HepG2 (cell line): ENCODE measurements at regions not wholly inside any gene's neighbourhood (a gene's known extent, or its start where the extent isn't known, plus 50 kb on each side); places are given as distances from the start of the nearest gene placed in this dataset.

Experiments
- ARNT ChIP-seq: fragments of 450-650 bp; IDR thresholded peaks from 2 replicates; pipeline ENCODE4 v1.6.1; 2017
- CEBPZ ChIP-seq: IDR thresholded peaks from 2 replicates; pipeline ENCODE4 v1.6.1; 2012; ENCODE audit warnings: low read length, improper control_type of control experiment
- CREB1 ChIP-seq, 2 experiments: fragments of 450-650 bp in 1 of 2; IDR thresholded peaks; 2 replicates each; pipeline ENCODE4 v1.6.1; 2016 to 2017; ENCODE audit warnings: control low read depth in 1 of 2, mild to moderate bottlenecking in 1 of 2, missing compliant biosample characterization in 1 of 2, missing genetic modification characterization in 1 of 2
- FOXK2 ChIP-seq: fragments of 450-650 bp; IDR thresholded peaks from 2 replicates; pipeline ENCODE4 v1.6.1; 2016
- NR2C2 ChIP-seq: sonication (generic); formaldehyde crosslinking; IDR thresholded peaks from 2 replicates; pipeline ENCODE4 v1.4.0; 2020; ENCODE audit warnings: missing genetic modification reagents, mild to moderate bottlenecking, moderate library complexity, borderline replicate concordance
- TOPORS ChIP-seq: sonication (generic); formaldehyde crosslinking; IDR thresholded peaks from 2 replicates; pipeline ENCODE4 v1.8.0; 2023; ENCODE audit warnings: mild to moderate bottlenecking, missing genetic modification reagents
- ZBTB43 ChIP-seq: sonication (generic); formaldehyde crosslinking; conservative IDR thresholded peaks from 2 replicates; pipeline ENCODE4 v1.4.0; 2020; ENCODE audit warnings: missing genetic modification reagents
- TF ChIP-seq, protein P1 (sequence below): sonication (generic); formaldehyde crosslinking; conservative IDR thresholded peaks from 2 replicates; pipeline ENCODE4 v1.8.0; 2022; ENCODE audit warnings: mild to moderate bottlenecking, moderate library complexity, missing genetic modification reagents

GRCh38 chr6:98443633-98444032 lies 390.7 kb upstream of the POU3F2 start (continued):
- TF ChIP-seq, protein P1, sequence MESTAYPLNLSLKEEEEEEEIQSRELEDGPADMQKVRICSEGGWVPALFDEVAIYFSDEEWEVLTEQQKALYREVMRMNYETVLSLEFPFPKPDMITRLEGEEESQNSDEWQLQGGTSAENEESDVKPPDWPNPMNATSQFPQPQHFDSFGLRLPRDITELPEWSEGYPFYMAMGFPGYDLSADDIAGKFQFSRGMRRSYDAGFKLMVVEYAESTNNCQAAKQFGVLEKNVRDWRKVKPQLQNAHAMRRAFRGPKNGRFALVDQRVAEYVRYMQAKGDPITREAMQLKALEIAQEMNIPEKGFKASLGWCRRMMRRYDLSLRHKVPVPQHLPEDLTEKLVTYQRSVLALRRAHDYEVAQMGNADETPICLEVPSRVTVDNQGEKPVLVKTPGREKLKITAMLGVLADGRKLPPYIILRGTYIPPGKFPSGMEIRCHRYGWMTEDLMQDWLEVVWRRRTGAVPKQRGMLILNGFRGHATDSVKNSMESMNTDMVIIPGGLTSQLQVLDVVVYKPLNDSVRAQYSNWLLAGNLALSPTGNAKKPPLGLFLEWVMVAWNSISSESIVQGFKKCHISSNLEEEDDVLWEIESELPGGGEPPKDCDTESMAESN (CRISPR knock-in tag) = no peak
- TF ChIP-seq TOPORS (CRISPR knock-in tag) (no peak), CEBPZ (no peak), ARNT (no peak), NR2C2 (no peak), ZBTB43 (CRISPR knock-in tag) (no peak), CREB1 (IDR thresholded peaks at IDR 0.05) (no peak), CREB1 (CRISPR knock-in tag; IDR thresholded peaks at IDR 0.05) (no peak), FOXK2 (no peak)
- TF ChIP-seq, all 625 proteins: peak for 0
